Neuron (in vitro differentiated cells): ENCODE measurements at regions not wholly inside any gene's neighbourhood (a gene's known extent, or its start where the extent isn't known, plus 50 kb on each side); places are given as distances from the start of the nearest gene placed in this dataset.
A peak's percentile ranks its signal among the peaks of the same experiment; 100 is the strongest.

Source experiments
- H2AFZ ChIP-seq: one replicate; pipeline ENCODE4 v1.6.1; 2013; ENCODE audit warnings: low read depth, mild to moderate bottlenecking, inconsistent platforms, low read length, moderate library complexity
- H3K27me3 ChIP-seq: one replicate; pipeline ENCODE4 v1.6.1; 2013; ENCODE audit warnings: low read length; ENCODE audit not compliant: insufficient read depth
- H3K36me3 ChIP-seq: one replicate; pipeline ENCODE4 v1.6.1; 2013; ENCODE audit warnings: low read length; ENCODE audit not compliant: insufficient read depth
- H3K4me1 ChIP-seq: one replicate; pipeline ENCODE4 v1.6.1; 2013; ENCODE audit warnings: low read length; ENCODE audit not compliant: insufficient read depth
- H3K4me3 ChIP-seq: 2 replicates; pipeline ENCODE4 v1.5.1; 2013; ENCODE audit warnings: mild to moderate bottlenecking, low read length, moderate library complexity
- H3K9me3 ChIP-seq: one replicate; pipeline ENCODE4 v1.6.1; 2013; ENCODE audit warnings: low read length

GRCh38 chr17:5785867-5786509, 201.7 kb upstream of the NLRP1 start:
- Histone ChIP-seq H3K4me3 (no peak overlapping the region), H3K36me3 (no peaks in the 10 kb centered on the region), H2AFZ (no peak overlapping the region), H3K4me1 (peaks cover 14% of the 10 kb centered on the region), H3K27me3 (no peaks in the 10 kb centered on the region), H3K9me3 (peaks cover 2% of the 10 kb centered on the region)

GRCh38 chr17:5786510-5786875, 202.2 kb upstream of the NLRP1 start:
- Histone ChIP-seq H2AFZ (no peak overlapping the region), H3K36me3 (no peaks in the 10 kb centered on the region), H3K27me3 (no peaks in the 10 kb centered on the region), H3K9me3 (peaks cover 2% of the 10 kb centered on the region), H3K4me1 (peaks cover 14% of the 10 kb centered on the region), H3K4me3 (no peak overlapping the region)

- Histone ChIP-seq H2AFZ (no peak overlapping the region), H3K9me3 (peaks cover 10% of the 10 kb centered on the region), H3K36me3 (no peaks in the 10 kb centered on the region), H3K27me3 (no peaks in the 10 kb centered on the region), H3K4me1 (peaks cover 14% of the 10 kb centered on the region), H3K4me3 (no peak overlapping the region)
These were observed 204.1 kb upstream of the NLRP1 start for GRCh38 chr17:5788266-5788900.

GRCh38 chr17:5789528-5789927, 205.2 kb upstream of the NLRP1 start:
- Histone ChIP-seq H3K9me3 (peaks cover 9% of the 10 kb centered on the region), H3K36me3 (no peaks in the 10 kb centered on the region), H3K4me1 (peaks cover 14% of the 10 kb centered on the region), H2AFZ (peak overlapping the region; percentile 14), H3K27me3 (no peaks in the 10 kb centered on the region), H3K4me3 (peak overlapping the region; percentile 37)

- Histone ChIP-seq H3K27me3 (peaks cover 6% of the 10 kb centered on the region), H3K9me3 (peaks cover 9% of the 10 kb centered on the region), H3K4me3 (no peak overlapping the region)
These were observed 208.8 kb upstream of the NLRP1 start for GRCh38 chr17:5793157-5793556.

GRCh38 chr17:5793899-5794298, 209.6 kb upstream of the NLRP1 start:
- Histone ChIP-seq H2AFZ (no peak overlapping the region), H3K27me3 (peaks cover 8% of the 10 kb centered on the region), H3K4me1 (peaks cover 11% of the 10 kb centered on the region), H3K4me3 (no peak overlapping the region), H3K36me3 (no peaks in the 10 kb centered on the region), H3K9me3 (peaks cover 9% of the 10 kb centered on the region)

More at GRCh38 chr17:5793157-5793556, 208.8 kb upstream of the NLRP1 start:
- Histone ChIP-seq H3K4me1 (peaks cover 11% of the 10 kb centered on the region), H3K36me3 (no peaks in the 10 kb centered on the region), H2AFZ (no peak overlapping the region)

- H3K36me3 ChIP-seq: no peaks in the 10 kb centered on the region
These were observed 210.1 kb upstream of the NLRP1 start for GRCh38 chr17:5794385-5794784.

GRCh38 chr17:5794881-5795506, 210.7 kb upstream of the NLRP1 start:
- peaks cover 8% of the 10 kb centered on the region for H3K27me3 ChIP-seq
- no peak overlapping the region for H2AFZ ChIP-seq
- H3K4me1 ChIP-seq: peaks cover under 1% of the 10 kb centered on the region
- no peaks in the 10 kb centered on the region for H3K36me3 ChIP-seq
- peaks cover 9% of the 10 kb centered on the region for H3K9me3 ChIP-seq
- no peak overlapping the region for H3K4me3 ChIP-seq

More at GRCh38 chr17:5794385-5794784, 210.1 kb upstream of the NLRP1 start:
- Histone ChIP-seq H3K9me3 (peaks cover 9% of the 10 kb centered on the region), H3K4me3 (no peak overlapping the region), H2AFZ (no peak overlapping the region), H3K27me3 (peaks cover 8% of the 10 kb centered on the region), H3K4me1 (peaks cover 6% of the 10 kb centered on the region)

GRCh38 chr17:5797447-5798050, 213.2 kb upstream of the NLRP1 start:
- H3K27me3 ChIP-seq: peaks cover 8% of the 10 kb centered on the region
- peaks cover 7% of the 10 kb centered on the region for H3K9me3 ChIP-seq
- H3K4me1 ChIP-seq: no peaks in the 10 kb centered on the region
- H3K4me3 ChIP-seq: no peak overlapping the region
- H2AFZ ChIP-seq: no peak overlapping the region
- no peaks in the 10 kb centered on the region for H3K36me3 ChIP-seq

GRCh38 chr17:5798094-5798493, 213.8 kb upstream of the NLRP1 start:
- H3K36me3 ChIP-seq: no peaks in the 10 kb centered on the region
- no peak overlapping the region for H3K4me3 ChIP-seq
- no peaks in the 10 kb centered on the region for H3K4me1 ChIP-seq
- H3K27me3 ChIP-seq: peaks cover 8% of the 10 kb centered on the region
- peaks cover 3% of the 10 kb centered on the region for H3K9me3 ChIP-seq
- no peak overlapping the region for H2AFZ ChIP-seq

- Histone ChIP-seq H3K9me3 (no peaks in the 10 kb centered on the region), H2AFZ (no peak overlapping the region), H3K36me3 (no peaks in the 10 kb centered on the region), H3K4me1 (no peaks in the 10 kb centered on the region), H3K4me3 (no peak overlapping the region), H3K27me3 (peaks cover 8% of the 10 kb centered on the region)
These were observed 215.8 kb upstream of the NLRP1 start for GRCh38 chr17:5800131-5800530.

GRCh38 chr17:5800646-5801045, 216.3 kb upstream of the NLRP1 start:
- Histone ChIP-seq H3K4me1 (no peaks in the 10 kb centered on the region), H3K4me3 (no peak overlapping the region), H3K27me3 (peaks cover 8% of the 10 kb centered on the region), H2AFZ (no peak overlapping the region), H3K9me3 (no peaks in the 10 kb centered on the region), H3K36me3 (no peaks in the 10 kb centered on the region)

GRCh38 chr17:5804251-5804650, 219.9 kb upstream of the NLRP1 start:
- no peaks in the 10 kb centered on the region for H3K4me1 ChIP-seq
- H2AFZ ChIP-seq: no peak overlapping the region
- H3K36me3 ChIP-seq: no peaks in the 10 kb centered on the region
- no peaks in the 10 kb centered on the region for H3K27me3 ChIP-seq
- H3K4me3 ChIP-seq: no peak overlapping the region
- H3K9me3 ChIP-seq: peaks cover 5% of the 10 kb centered on the region
